Endothelial cell of umbilical vein (primary cell): ENCODE measurements at regions not wholly inside any gene's neighbourhood (a gene's known extent, or its start where the extent isn't known, plus 50 kb on each side); places are given as distances from the start of the nearest gene placed in this dataset.

Experiments
- BruUV-seq: library from RNA; stranded (reverse); fragments of 400-500 nt; replicated peaks from 2 replicates; lab custom pipeline; 2021; lab: Mats Ljungman, UMichigan
- CTCF ChIA-PET: fragments of 300-600, 350-600 bp; sonication (Branson Sonifier 250); formaldehyde crosslinking; loops from one replicate; lab custom pipeline; 2021; ENCODE audit warnings: antibody characterized with exemption, inconsistent platforms; lab: Charles Lee
- POLR2A ChIA-PET: fragments of 300-600, 350-600 bp; sonication (Branson Sonifier 250); formaldehyde crosslinking; loops from one replicate; lab custom pipeline; 2021; ENCODE audit warnings: antibody characterized with exemption, inconsistent platforms; lab: Charles Lee
- DNase-seq: peaks from one replicate; pipeline ENCODE4 v3.0.0-alpha.2; 2011; ENCODE audit warnings: low read depth, low spot score
- FAIRE-seq: peaks from 2 replicates; lab custom pipeline; 2011; peaks lifted over from hg19 to GRCh38; lab: Jason Lieb, UNC
- H2AFZ ChIP-seq: 2 replicates; pipeline ENCODE4 v1.6.0; 2012; ENCODE audit warnings: low read depth, low read length, control low read depth, inconsistent platforms
- H3K27ac ChIP-seq: 2 replicates; pipeline ENCODE4 v1.5.1; 2011; ENCODE audit warnings: low read depth, mild to moderate bottlenecking, control low read depth, low read length, moderate library complexity; ENCODE audit not compliant: insufficient read depth
- H3K27me3 ChIP-seq, 2 experiments: 2 replicates each; pipeline versions ENCODE4 v1.6.0 to v1.6.1; 2011; ENCODE audit warnings: low read length in 2 of 2, mixed read lengths in 1 of 2; ENCODE audit not compliant: control insufficient read depth in 2 of 2, insufficient read depth in 2 of 2
- H3K36me3 ChIP-seq, 2 experiments: 2 replicates in 1 of 2; 3 replicates in 1 of 2; pipeline ENCODE4 v1.5.1; 2011; ENCODE audit warnings: low read length in 2 of 2, mild to moderate bottlenecking in 1 of 2, moderate library complexity in 1 of 2; ENCODE audit not compliant: control insufficient read depth in 2 of 2, insufficient read depth in 2 of 2; ENCODE audit errors: extremely low read depth in 1 of 2
- H3K4me1 ChIP-seq: 3 replicates; pipeline ENCODE4 v1.5.1; 2011; ENCODE audit warnings: mild to moderate bottlenecking, low read length; ENCODE audit not compliant: control insufficient read depth, insufficient read depth; ENCODE audit errors: extremely low read depth
- H3K4me2 ChIP-seq: 2 replicates; pipeline ENCODE4 v1.6.1; 2011; ENCODE audit warnings: low read length, control low read depth, mixed read lengths; ENCODE audit not compliant: insufficient read depth
- H3K4me3 ChIP-seq, 3 experiments: fragments of 200-600 bp in 1 of 3; sonication (generic), shearing (Covaris generic) in 1 of 3; replicated peaks in 1 of 3; 2 replicates each; pipeline ENCODE4 v1.5.1; 2011 to 2016; ENCODE audit warnings: control low read depth in 3 of 3, low read length in 3 of 3, mild to moderate bottlenecking in 2 of 3, inconsistent platforms in 1 of 3, low read depth in 1 of 3, moderate library complexity in 1 of 3; ENCODE audit not compliant: insufficient read depth in 1 of 3
- H3K79me2 ChIP-seq: 2 replicates; pipeline ENCODE4 v1.6.0; 2012; ENCODE audit warnings: low read length, inconsistent platforms; ENCODE audit not compliant: control insufficient read depth, insufficient read depth
- H3K9ac ChIP-seq: replicated peaks from 2 replicates; pipeline ENCODE3; 2011; ENCODE audit warnings: low read length, control low read depth; ENCODE audit not compliant: insufficient read depth; ENCODE audit errors: extremely low read depth
- H3K9me1 ChIP-seq: replicated peaks from 3 replicates; pipeline ENCODE4 v1.6.0; 2011; ENCODE audit warnings: mild to moderate bottlenecking, low read length; ENCODE audit not compliant: control insufficient read depth, insufficient read depth; ENCODE audit errors: extremely low read depth
- H3K9me3 ChIP-seq: replicated peaks from 2 replicates; pipeline ENCODE4 v1.5.1; 2012; ENCODE audit warnings: low read length, inconsistent platforms; ENCODE audit not compliant: control insufficient read depth, insufficient read depth
- H4K20me1 ChIP-seq: replicated peaks from 2 replicates; pipeline ENCODE3; 2011; ENCODE audit warnings: mild to moderate bottlenecking, low read length; ENCODE audit not compliant: control insufficient read depth, insufficient read depth; ENCODE audit errors: extremely low read depth
- EZH2 ChIP-seq: IDR thresholded peaks from 2 replicates; pipeline ENCODE4 v1.6.1; 2012; ENCODE audit warnings: borderline replicate concordance, low read depth, mild to moderate bottlenecking, moderate library complexity, low read length, inconsistent platforms; ENCODE audit not compliant: severe bottlenecking
- FOS ChIP-seq: IDR thresholded peaks from 2 replicates; pipeline ENCODE4 v1.6.1; 2011; ENCODE audit warnings: mild to moderate bottlenecking, low read length, moderate library complexity, borderline replicate concordance; ENCODE audit not compliant: insufficient read depth
- GATA2 ChIP-seq: IDR thresholded peaks from 2 replicates; pipeline ENCODE4 v1.7.0; 2011; ENCODE audit warnings: low read depth, mild to moderate bottlenecking, moderate library complexity, mixed read lengths, low read length; ENCODE audit not compliant: insufficient read length, insufficient read depth
- JUN ChIP-seq: IDR thresholded peaks from 2 replicates; pipeline ENCODE4 v1.6.1; 2011; ENCODE audit warnings: borderline replicate concordance, low read depth; ENCODE audit not compliant: insufficient read length, insufficient read depth
- MYC ChIP-seq: IDR thresholded peaks from one replicate; pipeline ENCODE4 v1.6.1; 2011; ENCODE audit warnings: mild to moderate bottlenecking, low read depth, low read length
- POLR2A ChIP-seq: IDR thresholded peaks from 2 replicates; pipeline ENCODE4 v1.6.1; 2012; ENCODE audit warnings: low read depth, mild to moderate bottlenecking, control low read depth, low read length
- POLR2AphosphoS5 ChIP-seq: IDR thresholded peaks from 2 replicates; pipeline ENCODE4 v1.6.1; 2012; ENCODE audit warnings: low read depth, mild to moderate bottlenecking, control low read depth, low read length, moderate library complexity; ENCODE audit not compliant: insufficient read depth
- dilution Hi-C: fragments of 300-500 bp; cut with MboI; formaldehyde crosslinking; loops from one replicate; pipeline ENCODE4 v1.15.0; 2019; ENCODE audit warnings: low sequenced_read_pairs; ENCODE audit not compliant: extremely low pct_ligation_motif_present
- intact Hi-C: fragments of 100-400 bp; cut with micrococcal nuclease; formaldehyde crosslinking; loops from one replicate; pipeline ENCODE4 v1.10.0; 2022
- TF ChIP-seq, protein P1 (sequence below), 2 donors: IDR thresholded peaks; 1 replicate in 1 of 2; 2 replicates in 1 of 2; pipeline ENCODE4 v1.5.1; 2011; ENCODE audit warnings: low read length in 2 of 2, mild to moderate bottlenecking in 2 of 2, moderate library complexity in 2 of 2, control low read depth in 1 of 2, inconsistent platforms in 1 of 2, low read depth in 1 of 2; ENCODE audit not compliant: insufficient read depth in 1 of 2; ENCODE audit errors: extremely low read depth in 1 of 2
- TF ChIP-seq, protein P2 (sequence below): IDR thresholded peaks from 2 replicates; pipeline ENCODE4 v1.6.1; 2011; ENCODE audit not compliant: insufficient read depth, insufficient read length

DNA sequence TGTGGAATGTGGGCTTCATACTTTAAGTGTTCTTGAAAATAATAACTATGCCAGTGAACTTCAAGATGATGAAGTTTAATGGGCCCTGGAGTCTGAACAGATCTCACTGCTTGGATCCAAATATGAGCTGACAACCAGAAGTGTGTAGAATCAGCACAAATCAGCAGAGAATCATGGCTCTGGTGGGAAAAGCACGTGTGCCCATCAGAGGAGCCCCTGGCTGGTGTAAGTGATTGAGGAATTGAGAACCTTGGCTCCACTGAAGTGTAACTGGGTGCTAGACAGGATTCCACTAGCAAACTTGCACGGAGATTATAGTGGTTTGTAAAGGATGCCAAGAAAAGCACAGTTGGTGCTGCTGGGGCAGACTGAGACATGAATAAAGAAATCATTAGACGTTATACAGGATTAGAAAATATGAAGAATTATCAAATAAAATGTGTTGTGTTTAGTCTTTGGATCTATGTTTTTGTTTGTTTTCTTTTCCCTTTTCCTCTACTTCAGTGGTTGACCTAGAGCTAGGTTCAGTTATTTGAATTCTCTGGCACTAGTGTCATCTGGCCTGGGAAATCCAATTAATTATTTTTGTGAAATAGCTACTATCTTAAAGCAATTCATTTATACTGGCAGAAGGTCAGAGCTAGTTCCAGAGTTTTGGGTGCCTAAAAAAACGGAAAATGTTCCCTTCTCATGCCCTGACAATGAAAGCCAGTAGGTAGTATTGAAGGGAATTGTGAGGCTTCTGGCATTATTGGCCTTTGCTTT is 175.7 kb upstream of the MEOX2 start:
- ChIA-PET CTCF (interaction anchor here (0.7 to 1.5 kb wide), 3 partner anchors 17 to 141 kb away, joined by 3 to 7 read pairs (median 3); no protein-coding TSS in a partner anchor), POLR2A (no interaction called here)
- H3K4me3 ChIP-seq: no peak overlapping the region
- H4K20me1 ChIP-seq: no peaks in the 10 kb centered on the region
- H2AFZ ChIP-seq: peak overlapping the region; percentile 38
- H3K9ac ChIP-seq: no peak overlapping the region
- no peak overlapping the region for H3K4me2 ChIP-seq
- TF ChIP-seq, protein P1, sequence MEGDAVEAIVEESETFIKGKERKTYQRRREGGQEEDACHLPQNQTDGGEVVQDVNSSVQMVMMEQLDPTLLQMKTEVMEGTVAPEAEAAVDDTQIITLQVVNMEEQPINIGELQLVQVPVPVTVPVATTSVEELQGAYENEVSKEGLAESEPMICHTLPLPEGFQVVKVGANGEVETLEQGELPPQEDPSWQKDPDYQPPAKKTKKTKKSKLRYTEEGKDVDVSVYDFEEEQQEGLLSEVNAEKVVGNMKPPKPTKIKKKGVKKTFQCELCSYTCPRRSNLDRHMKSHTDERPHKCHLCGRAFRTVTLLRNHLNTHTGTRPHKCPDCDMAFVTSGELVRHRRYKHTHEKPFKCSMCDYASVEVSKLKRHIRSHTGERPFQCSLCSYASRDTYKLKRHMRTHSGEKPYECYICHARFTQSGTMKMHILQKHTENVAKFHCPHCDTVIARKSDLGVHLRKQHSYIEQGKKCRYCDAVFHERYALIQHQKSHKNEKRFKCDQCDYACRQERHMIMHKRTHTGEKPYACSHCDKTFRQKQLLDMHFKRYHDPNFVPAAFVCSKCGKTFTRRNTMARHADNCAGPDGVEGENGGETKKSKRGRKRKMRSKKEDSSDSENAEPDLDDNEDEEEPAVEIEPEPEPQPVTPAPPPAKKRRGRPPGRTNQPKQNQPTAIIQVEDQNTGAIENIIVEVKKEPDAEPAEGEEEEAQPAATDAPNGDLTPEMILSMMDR (IDR thresholded peaks at IDR 0.05; ENCODE audit: extremely low read depth in 1 of 2, insufficient read depth in 1 of 2, low read depth in 1 of 2, low read length in 2 of 2): no peak
- no peak for TF ChIP-seq GATA2
- TF ChIP-seq, protein P2, sequence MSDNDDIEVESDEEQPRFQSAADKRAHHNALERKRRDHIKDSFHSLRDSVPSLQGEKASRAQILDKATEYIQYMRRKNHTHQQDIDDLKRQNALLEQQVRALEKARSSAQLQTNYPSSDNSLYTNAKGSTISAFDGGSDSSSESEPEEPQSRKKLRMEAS: no peak
- TF ChIP-seq JUN: no peak
- TF ChIP-seq FOS: no peak
- TF ChIP-seq MYC: no peak
- TF ChIP-seq EZH2: no peak
- no peak for TF ChIP-seq POLR2AphosphoS5
- TF ChIP-seq POLR2A: no peak
- H3K9me1 ChIP-seq: no peaks in the 10 kb centered on the region
- DNase-seq (no peak), FAIRE-seq (no peak)
- H3K4me1 ChIP-seq: no peaks in the 10 kb centered on the region
- BruUV-seq: no TSS peak
- H3K27me3 ChIP-seq: no peaks in the 10 kb centered on the region
- H3K9me3 ChIP-seq: no peaks in the 10 kb centered on the region
- no peaks in the 10 kb centered on the region for H3K36me3 ChIP-seq
- no peaks in the 10 kb centered on the region for H3K79me2 ChIP-seq
- intact Hi-C loops: no loop called here
- H3K27ac ChIP-seq: no peak overlapping the region
- dilution Hi-C loops: no loop called here
